ENCODE measurements at regions not wholly inside any gene's neighbourhood (a gene's known extent, or its start where the extent isn't known, plus 50 kb on each side); places are given as distances from the start of the nearest gene placed in this dataset.

GRCh38 chr18:46204143-46204542 lies 100.0 kb downstream of the HAUS1 start:
- TF ChIP-seq ZFX (IDR thresholded peaks at IDR 0.05; ENCODE audit: borderline replicate concordance), result no peak
- TF ChIP-seq, protein P1, sequence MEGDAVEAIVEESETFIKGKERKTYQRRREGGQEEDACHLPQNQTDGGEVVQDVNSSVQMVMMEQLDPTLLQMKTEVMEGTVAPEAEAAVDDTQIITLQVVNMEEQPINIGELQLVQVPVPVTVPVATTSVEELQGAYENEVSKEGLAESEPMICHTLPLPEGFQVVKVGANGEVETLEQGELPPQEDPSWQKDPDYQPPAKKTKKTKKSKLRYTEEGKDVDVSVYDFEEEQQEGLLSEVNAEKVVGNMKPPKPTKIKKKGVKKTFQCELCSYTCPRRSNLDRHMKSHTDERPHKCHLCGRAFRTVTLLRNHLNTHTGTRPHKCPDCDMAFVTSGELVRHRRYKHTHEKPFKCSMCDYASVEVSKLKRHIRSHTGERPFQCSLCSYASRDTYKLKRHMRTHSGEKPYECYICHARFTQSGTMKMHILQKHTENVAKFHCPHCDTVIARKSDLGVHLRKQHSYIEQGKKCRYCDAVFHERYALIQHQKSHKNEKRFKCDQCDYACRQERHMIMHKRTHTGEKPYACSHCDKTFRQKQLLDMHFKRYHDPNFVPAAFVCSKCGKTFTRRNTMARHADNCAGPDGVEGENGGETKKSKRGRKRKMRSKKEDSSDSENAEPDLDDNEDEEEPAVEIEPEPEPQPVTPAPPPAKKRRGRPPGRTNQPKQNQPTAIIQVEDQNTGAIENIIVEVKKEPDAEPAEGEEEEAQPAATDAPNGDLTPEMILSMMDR (IDR thresholded peaks at IDR 0.05), result no peak

All from 22Rv1 (cell line).